GM21529 (cell line): ENCODE measurements at regions not wholly inside any gene's neighbourhood (a gene's known extent, or its start where the extent isn't known, plus 50 kb on each side); places are given as distances from the start of the nearest gene placed in this dataset.
"Not testable (repeated sequence)": the region's sequence is repeated elsewhere in the genome, so short reads cannot be mapped to it uniquely, and the experiment has no call there.

Experiments
- ATAC-seq: cut with Tn5 transposase; IDR thresholded peaks from one replicate; pipeline ENCODE4 v1.9.1; 2021; ENCODE audit not compliant: unreplicated experiment

- no peak for ATAC-seq
Observed at GRCh38 chr2:76178610-76179009, 467.9 kb upstream of the GCFC2 start.

GRCh38 chr2:76175295-76175694, 464.6 kb upstream of the GCFC2 start:
- ATAC-seq = no peak

GRCh38 chr2:76174505-76174904, 463.8 kb upstream of the GCFC2 start:
- no peak for ATAC-seq

GRCh38 chr2:76173206-76173605, 462.5 kb upstream of the GCFC2 start:
- ATAC-seq = not testable (repeated sequence)

GRCh38 chr2:76172154-76172595, 461.5 kb upstream of the GCFC2 start:
- not testable (repeated sequence) for ATAC-seq

GRCh38 chr2:76170856-76171255, 460.1 kb upstream of the GCFC2 start:
- ATAC-seq = no peak

- no peak for ATAC-seq
Observed at GRCh38 chr2:76170009-76170384, 459.3 kb upstream of the GCFC2 start.

- ATAC-seq = no peak
Observed at GRCh38 chr2:76169276-76170008, 458.7 kb upstream of the GCFC2 start.

- ATAC-seq = no peak
Observed at GRCh38 chr2:76163860-76164259, 453.1 kb upstream of the GCFC2 start.

GRCh38 chr2:76160670-76161069, 450.0 kb upstream of the GCFC2 start:
- no peak for ATAC-seq

GRCh38 chr2:76159042-76159648, 448.4 kb upstream of the GCFC2 start:
- ATAC-seq = no peak

- no peak for ATAC-seq
Observed at GRCh38 chr2:76157531-76157930, 446.8 kb upstream of the GCFC2 start.

- no peak for ATAC-seq
Observed at GRCh38 chr2:76154981-76155380, 444.3 kb upstream of the GCFC2 start.

GRCh38 chr2:76149846-76150245, 439.1 kb upstream of the GCFC2 start:
- no peak for ATAC-seq

- ATAC-seq = not testable (repeated sequence)
Observed at GRCh38 chr2:76139303-76139702, 428.6 kb upstream of the GCFC2 start.

- ATAC-seq = no peak
Observed at GRCh38 chr2:76128622-76129021, 417.9 kb upstream of the GCFC2 start.

GRCh38 chr2:76120176-76120575, 409.5 kb upstream of the GCFC2 start:
- no peak for ATAC-seq

GRCh38 chr2:76089683-76090082, 379.0 kb upstream of the GCFC2 start:
- ATAC-seq = no peak

GRCh38 chr2:76083248-76083647, 372.5 kb upstream of the GCFC2 start:
- no peak for ATAC-seq

- ATAC-seq = no peak
Observed at GRCh38 chr2:76082509-76082908, 371.8 kb upstream of the GCFC2 start.

- no peak for ATAC-seq
Observed at GRCh38 chr2:76080154-76080553, 369.4 kb upstream of the GCFC2 start.

- ATAC-seq = no peak
Observed at GRCh38 chr2:76075126-76075525, 364.4 kb upstream of the GCFC2 start.
